ENCODE measurements at regions not wholly inside any gene's neighbourhood (a gene's known extent, or its start where the extent isn't known, plus 50 kb on each side); places are given as distances from the start of the nearest gene placed in this dataset.
A peak's percentile ranks its signal among the peaks of the same experiment; 100 is the strongest.
"Not testable (repeated sequence)": the region's sequence is repeated elsewhere in the genome, so short reads cannot be mapped to it uniquely, and the experiment has no call there.

DNA sequence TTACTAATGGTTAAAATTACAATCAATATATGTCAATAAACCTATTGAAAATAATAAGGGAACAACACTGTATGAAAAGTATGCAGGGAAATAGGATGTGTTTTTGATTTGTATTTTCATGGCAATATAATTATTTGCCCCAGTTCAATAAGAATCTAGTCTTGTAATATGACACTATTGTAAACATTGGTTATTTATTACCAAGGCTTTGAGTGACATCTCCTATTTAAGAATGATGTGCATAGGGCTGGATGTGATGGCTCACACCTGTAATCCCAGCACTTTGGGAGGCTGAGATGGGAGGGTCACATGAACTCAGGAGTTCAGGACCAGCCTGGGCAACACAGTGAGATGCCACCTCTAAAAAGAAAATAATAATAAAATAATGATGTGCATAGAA, 78.6 kb upstream of the DTNBP1 start:
- H3K4me3 ChIP-seq (ENCODE audit: low read depth, low read length) = no peak overlapping the region
- in situ Hi-C loops (cut with HindIII; ENCODE audit: low sequenced_read_pairs) = no loop called here
- TF ChIP-seq, protein P1, sequence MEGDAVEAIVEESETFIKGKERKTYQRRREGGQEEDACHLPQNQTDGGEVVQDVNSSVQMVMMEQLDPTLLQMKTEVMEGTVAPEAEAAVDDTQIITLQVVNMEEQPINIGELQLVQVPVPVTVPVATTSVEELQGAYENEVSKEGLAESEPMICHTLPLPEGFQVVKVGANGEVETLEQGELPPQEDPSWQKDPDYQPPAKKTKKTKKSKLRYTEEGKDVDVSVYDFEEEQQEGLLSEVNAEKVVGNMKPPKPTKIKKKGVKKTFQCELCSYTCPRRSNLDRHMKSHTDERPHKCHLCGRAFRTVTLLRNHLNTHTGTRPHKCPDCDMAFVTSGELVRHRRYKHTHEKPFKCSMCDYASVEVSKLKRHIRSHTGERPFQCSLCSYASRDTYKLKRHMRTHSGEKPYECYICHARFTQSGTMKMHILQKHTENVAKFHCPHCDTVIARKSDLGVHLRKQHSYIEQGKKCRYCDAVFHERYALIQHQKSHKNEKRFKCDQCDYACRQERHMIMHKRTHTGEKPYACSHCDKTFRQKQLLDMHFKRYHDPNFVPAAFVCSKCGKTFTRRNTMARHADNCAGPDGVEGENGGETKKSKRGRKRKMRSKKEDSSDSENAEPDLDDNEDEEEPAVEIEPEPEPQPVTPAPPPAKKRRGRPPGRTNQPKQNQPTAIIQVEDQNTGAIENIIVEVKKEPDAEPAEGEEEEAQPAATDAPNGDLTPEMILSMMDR (IDR thresholded peaks at IDR 0.05; ENCODE audit: low read depth, low read length) = no peak
- DNase-seq (ENCODE audit: low read depth, low spot score) = no peak

DNA sequence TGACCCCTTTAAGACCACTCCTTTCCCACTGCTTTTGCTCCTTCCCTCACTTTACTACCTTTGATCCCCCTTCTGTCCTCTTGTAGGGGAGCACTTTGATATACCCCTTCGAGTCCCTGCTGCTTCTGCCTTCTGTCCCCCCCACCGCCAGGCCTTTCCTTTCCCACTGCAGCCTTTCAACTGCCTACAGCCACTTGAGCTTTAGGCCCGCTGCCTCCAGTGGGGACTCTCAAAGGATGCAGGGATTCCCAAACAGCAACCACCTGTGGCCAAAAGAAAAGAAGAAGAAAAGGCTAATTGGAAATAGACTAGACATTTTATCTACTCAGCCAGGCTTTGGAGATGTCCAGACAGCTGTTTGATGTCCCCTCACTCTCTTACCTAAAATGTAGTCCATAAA, 77.0 kb upstream of the DTNBP1 start:
- no peak overlapping the region for H3K4me3 ChIP-seq (ENCODE audit: low read depth, low read length)
- TF ChIP-seq, protein P1 (IDR thresholded peaks at IDR 0.05; ENCODE audit: low read depth, low read length) = no peak
- in situ Hi-C loops (cut with HindIII; ENCODE audit: low sequenced_read_pairs) = no loop called here
- no peak for DNase-seq (ENCODE audit: low read depth, low spot score)

DNA sequence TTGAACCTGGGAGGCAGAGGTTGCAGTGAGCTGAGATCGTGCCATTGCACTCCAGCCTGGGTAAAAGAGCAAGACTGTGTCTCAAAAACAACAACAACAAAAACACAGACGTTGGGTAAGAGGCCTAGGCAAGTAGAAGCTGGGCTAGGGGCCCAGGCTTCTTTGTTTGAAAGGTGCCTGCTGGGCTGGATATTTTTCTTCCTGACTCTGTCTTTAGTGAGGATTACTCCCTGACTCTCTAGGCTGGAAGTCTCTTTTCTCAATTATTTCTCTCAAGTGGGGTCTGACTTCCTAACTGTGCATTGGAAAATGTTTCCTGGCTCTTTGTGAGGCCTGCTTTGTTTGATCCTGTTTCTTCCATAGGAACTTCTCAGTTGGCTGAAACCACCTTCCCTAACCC, 76.5 kb upstream of the DTNBP1 start:
- DNase-seq (ENCODE audit: low read depth, low spot score) = no peak
- in situ Hi-C loops (cut with HindIII; ENCODE audit: low sequenced_read_pairs) = no loop called here
- H3K4me3 ChIP-seq (ENCODE audit: low read depth, low read length) = no peak overlapping the region
- TF ChIP-seq, protein P1 (IDR thresholded peaks at IDR 0.05; ENCODE audit: low read depth, low read length) = no peak

DNA sequence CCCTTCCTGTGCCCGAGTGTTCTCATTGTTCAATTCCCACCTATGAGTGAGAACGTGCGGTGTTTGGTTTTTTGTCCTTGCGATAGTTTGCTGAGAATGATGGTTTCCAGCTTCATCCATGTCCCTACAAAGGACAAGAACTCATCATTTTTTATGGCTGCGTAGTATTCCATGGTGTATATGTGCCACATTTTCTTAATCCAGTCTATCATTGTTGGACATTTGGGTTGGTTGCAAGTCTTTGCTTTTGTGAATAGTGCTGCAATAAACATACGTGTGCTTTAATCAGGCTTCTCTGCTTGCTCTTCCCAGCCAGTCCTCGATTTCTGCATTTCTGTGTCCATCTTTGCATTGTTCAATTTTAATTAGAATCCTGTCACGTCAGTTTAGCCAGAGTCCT, 75.4 kb upstream of the DTNBP1 start:
- H3K4me3 ChIP-seq (ENCODE audit: low read depth, low read length); in situ Hi-C loops (cut with HindIII; ENCODE audit: low sequenced_read_pairs); DNase-seq (ENCODE audit: low read depth, low spot score): not testable (repeated sequence)

DNA sequence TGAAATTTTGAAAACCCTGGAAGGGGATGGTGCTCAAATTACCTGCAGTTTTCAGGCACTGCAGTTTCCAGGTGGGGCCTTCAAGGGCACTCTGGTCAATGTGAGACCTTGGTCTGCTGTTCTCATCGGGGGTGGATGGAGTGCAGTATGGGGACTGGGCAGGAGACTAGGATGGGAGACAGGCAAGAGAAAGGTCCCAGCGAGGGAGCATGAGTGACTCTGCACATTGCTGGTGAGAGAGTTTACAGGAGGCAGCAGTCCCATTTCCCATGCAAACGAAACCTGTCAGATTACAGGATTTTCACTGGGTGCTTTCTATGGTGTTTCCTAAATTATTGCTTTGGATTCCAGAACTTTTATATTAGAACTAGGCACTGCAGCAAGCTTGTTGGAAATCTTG, 73.5 kb upstream of the DTNBP1 start:
- no peak for DNase-seq (ENCODE audit: low read depth, low spot score)
- in situ Hi-C loops (cut with HindIII; ENCODE audit: low sequenced_read_pairs) = no loop called here
- H3K4me3 ChIP-seq (ENCODE audit: low read depth, low read length) = no peak overlapping the region
- TF ChIP-seq, protein P1 (IDR thresholded peaks at IDR 0.05; ENCODE audit: low read depth, low read length) = no peak

DNA sequence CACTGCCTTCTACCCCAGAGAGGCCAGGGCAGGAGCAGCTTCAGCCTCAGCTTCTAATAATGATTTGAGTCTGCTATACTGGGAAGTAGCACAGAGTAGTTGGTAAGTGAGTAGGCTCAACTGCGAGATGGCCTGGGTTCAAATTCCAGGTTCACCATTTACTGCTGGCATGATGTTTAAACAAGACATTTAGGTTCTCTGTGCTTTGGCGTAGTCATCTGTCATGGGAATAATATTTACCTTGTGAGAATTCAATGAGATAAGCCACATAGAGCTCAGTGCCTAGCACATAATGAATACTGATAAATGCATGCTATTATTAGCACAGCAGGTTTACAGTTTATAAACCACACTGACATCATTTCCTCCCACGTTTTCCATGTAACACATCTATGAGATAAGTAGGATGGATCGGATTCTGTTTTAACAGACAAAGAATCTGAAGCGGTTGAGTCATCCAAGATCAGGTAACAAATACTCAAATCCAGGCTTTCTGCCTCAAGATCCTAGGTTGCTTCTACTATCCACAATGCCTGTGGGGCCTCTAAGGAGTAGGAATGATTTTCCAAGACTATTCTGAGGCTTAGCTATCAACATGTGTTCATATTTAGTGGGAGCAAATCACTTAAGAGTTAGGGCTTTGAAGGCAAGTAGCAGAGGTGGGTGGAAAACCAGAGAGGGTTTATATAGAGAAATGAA, 72.9 kb upstream of the DTNBP1 start:
- H3K4me3 ChIP-seq (ENCODE audit: low read depth, low read length) = no peak overlapping the region
- in situ Hi-C loops (cut with HindIII; ENCODE audit: low sequenced_read_pairs) = no loop called here
- peak; percentile 50 for DNase-seq (ENCODE audit: low read depth, low spot score)
- TF ChIP-seq, protein P1 (IDR thresholded peaks at IDR 0.05; ENCODE audit: low read depth, low read length) = no peak

DNA sequence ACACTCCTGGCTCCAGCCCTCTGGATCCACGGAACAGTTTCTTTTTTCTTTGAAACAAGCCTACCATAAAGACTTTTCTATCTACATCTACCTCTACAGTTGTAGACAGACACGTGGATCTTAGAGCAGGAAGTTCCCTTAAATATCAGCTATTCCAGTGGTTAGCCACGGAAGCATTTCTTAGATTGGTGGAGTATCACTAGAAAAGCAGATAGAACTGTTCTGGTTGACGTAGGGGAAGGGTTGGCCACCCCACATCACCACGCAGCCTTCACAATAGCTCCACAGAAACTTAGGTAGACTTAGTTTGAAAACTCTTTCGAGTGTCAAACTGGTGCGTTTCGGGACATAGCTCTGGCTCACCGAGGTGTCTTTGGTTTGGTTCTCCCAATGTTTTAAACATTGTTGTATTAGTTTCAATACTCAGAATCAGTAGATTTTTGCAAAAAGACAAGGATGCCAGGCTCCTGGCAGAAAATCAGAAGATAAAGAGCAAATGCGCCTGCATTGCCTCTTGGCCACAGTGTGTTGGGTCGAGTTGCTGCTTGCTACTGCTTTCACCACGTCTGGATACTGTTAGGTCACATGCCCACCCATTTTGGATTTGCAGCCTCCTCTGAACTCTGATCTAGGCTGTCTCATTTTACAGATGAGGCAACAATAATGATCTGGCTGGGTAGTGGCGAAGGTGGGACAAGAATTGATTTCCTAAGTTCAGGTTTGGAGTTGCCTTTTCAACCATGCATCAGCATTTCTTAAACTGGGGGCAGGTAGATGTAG, 71.5 kb upstream of the DTNBP1 start:
- in situ Hi-C loops (cut with HindIII; ENCODE audit: low sequenced_read_pairs) = no loop called here
- DNase-seq (ENCODE audit: low read depth, low spot score) = no peak
- H3K4me3 ChIP-seq (ENCODE audit: low read depth, low read length) = no peak overlapping the region
- TF ChIP-seq, protein P1 (IDR thresholded peaks at IDR 0.05; ENCODE audit: low read depth, low read length) = no peak

Data from astrocyte of the spinal cord (primary cell).